ENCODE measurements at regions not wholly inside any gene's neighbourhood (a gene's known extent, or its start where the extent isn't known, plus 50 kb on each side); places are given as distances from the start of the nearest gene placed in this dataset.
"Not testable (repeated sequence)": the region's sequence is repeated elsewhere in the genome, so short reads cannot be mapped to it uniquely, and the experiment has no call there.

- not testable (repeated sequence) for DNase-seq
Observed at GRCh38 chr7:32645255-32645654, 150.0 kb downstream of the AVL9 start.

- no peak for DNase-seq
Observed at GRCh38 chr7:32643194-32643593, 147.9 kb downstream of the AVL9 start.

GRCh38 chr7:32639122-32639521, 143.8 kb downstream of the AVL9 start:
- DNase-seq = no peak

- not testable (repeated sequence) for DNase-seq
Observed at GRCh38 chr7:32638479-32639121, 143.3 kb downstream of the AVL9 start.

Data from activated CD4-positive, alpha-beta T cell treated with anti-CD3 and anti-CD28 coated beads for 4 hours (primary cell).